Iris pigment epithelial cell (primary cell): ENCODE measurements at regions not wholly inside any gene's neighbourhood (a gene's known extent, or its start where the extent isn't known, plus 50 kb on each side); places are given as distances from the start of the nearest gene placed in this dataset.
"Not testable (repeated sequence)": the region's sequence is repeated elsewhere in the genome, so short reads cannot be mapped to it uniquely, and the experiment has no call there.

Experiments
- DNase-seq: peaks from one replicate; pipeline ENCODE4 v3.0.0-alpha.2; 2011; ENCODE audit warnings: low read depth

- DNase-seq: peak; percentile 39
These were observed 90.5 kb upstream of the SVIL start for GRCh38 chr10:29725133-29725720.

- no peak for DNase-seq
These were observed 89.0 kb upstream of the SVIL start for GRCh38 chr10:29723726-29724125.

- DNase-seq: no peak
These were observed 88.0 kb upstream of the SVIL start for GRCh38 chr10:29722777-29723176.

DNA sequence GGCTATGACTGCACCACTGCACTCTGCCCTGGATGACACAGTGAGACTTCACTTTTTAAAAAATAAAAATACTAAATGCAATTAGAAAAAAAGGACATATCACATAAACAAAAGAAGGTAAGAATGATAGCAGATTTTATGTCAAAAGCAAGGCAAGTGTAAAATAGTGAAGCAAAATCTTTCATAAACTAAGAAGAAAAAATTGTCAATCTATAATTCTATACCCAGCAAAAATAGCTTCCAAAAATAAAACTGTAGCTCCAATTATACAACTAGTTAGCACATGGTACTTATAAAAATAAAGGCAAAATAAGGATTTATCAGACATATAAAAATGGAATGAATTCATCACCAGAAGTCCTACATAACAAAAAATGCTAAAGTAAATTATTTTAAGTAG, 85.4 kb upstream of the SVIL start:
- no peak for DNase-seq

DNA sequence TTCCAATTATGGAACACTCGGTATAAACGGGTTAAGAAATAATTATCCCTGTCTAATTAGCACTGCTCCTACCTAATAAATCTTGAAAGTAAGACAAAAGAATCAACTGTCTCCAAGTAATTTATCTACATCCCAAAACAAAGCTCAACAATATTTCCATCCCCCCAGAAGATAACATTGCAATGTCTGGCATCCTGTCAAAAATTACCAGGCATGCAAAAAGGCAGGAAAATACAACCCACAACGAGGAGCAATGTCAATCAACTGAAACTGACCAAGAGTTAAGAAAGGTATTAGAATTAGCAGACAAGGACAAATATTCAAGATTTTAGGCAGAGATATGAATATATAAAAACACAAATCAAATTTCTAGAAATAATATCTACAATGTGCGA, 84.5 kb upstream of the SVIL start:
- DNase-seq: no peak

DNA sequence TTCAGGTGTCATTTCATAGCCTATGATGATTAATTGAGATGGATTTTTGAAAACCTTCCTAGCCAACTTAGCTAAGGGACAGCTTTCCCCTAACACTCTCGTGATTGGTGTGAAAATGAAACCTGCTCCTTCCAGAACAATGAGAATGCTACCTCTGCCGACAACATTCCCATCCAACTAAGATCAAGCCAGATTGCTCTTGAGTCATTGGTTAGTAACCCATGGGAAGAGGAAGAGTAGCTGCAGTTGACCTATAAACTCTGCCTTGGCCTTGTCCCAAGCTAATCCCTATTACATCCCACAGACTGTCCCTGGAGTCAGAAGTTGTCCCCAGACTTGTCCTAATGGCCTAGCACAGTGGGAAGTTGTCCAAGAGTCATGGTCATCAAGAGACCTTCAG, 80.5 kb upstream of the SVIL start:
- no peak for DNase-seq

DNA sequence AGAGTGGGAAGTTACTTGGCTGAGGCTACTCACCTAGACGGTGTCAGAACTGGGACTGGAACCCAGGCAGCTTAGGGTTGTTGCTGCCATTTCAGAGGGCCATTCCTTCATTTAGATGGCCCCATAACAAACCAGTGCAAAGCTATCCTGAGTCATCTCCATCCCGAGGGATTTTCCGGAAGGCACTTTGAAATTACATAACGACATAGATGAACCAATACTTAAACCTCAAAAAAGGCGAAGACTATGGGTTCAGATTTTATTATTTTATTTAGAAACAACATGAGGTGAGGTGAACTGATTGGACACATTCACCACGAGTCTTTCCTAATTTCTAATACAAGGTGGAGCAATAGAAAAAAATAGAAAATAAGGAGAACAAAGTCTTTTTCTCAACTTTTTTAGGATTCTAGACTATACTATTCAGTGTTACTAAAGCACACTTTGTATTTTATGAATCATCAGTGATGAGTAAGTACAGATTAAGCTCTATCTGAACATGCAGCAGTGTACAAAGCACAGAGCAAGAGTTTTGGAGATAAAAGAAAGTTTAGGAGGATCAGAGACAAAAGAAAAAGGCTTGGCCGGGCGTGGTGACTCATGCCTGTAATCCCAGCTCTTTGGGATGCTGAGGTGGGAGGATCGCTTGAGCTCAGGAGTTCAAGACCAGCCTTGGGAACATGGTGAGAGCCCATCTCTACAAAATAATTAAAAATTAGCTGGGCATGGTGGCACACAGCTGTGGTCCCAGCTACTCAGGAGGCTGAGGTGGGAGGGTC, 79.5 kb upstream of the SVIL start:
- DNase-seq: peak; percentile 90

DNA sequence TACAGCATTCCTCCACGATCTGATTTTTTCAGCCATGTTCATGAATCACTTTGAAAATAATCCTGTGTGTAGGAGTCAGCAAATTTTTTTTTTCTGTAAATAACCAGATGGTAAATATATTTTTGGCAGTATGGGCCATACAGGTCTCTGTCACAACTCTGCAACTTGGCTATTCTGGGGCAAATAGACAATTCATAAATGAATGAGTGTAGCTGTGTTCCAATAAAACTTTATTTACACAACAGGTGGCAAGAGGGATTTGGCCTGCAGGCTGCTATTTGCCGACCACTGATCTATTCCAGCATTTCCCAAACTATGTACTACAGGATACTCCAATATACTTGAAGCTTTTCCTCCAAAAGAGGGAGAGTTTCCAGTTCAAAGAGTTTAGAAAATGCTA, 78.7 kb upstream of the SVIL start:
- DNase-seq: no peak

GRCh38 chr10:29712108-29712507, 77.3 kb upstream of the SVIL start:
- peak; percentile 64 for DNase-seq

DNA sequence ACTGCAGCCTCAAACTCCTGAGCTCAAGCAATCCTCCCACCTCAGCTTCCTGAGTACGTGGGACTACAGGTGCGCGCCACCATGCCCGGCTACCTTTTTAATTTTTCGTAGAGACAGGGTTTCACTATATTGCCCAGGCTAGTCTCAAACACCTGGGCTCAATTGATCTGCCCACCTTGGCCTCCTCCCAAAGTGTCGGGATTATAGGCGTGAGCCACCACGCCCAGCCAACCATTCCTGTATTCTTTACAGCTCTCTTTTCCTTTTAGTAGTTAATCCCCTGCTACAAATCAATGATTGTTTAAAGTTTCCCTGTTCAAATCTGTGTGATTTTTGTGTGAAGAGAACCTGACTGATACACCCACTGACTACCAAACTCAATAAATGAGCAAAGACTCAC, 75.4 kb upstream of the SVIL start:
- no peak for DNase-seq

DNA sequence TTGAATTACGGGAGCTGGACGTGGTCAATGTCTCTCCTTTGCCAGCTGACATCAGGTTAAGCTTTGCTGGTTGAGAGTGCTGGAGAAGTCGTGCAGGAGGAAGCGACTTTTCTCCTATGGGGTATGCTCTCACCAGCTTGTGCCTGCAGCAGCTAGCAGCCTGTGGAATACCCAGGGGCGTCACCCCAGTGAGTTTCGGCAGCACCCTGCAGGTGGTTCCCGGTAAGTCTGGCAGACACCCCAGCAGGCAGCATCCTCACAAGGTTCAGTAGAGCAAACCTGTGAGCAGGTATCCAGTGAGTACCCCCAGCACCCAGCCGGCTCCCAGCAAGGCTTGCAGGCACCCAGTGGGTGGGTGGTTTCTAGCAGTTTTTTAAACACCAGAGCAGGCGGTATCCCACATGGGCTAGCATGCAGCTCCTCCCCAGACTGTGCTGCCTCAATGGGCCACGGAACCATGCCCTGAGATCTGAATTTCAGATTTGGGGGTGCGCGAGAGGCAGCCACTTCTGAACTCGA, 74.8 kb upstream of the SVIL start:
- no peak for DNase-seq

- DNase-seq: no peak
These were observed 68.5 kb upstream of the SVIL start for GRCh38 chr10:29703271-29703670.

- DNase-seq: peak; percentile 29
These were observed 67.7 kb upstream of the SVIL start for GRCh38 chr10:29702273-29703164.

- DNase-seq: no peak
These were observed 66.5 kb upstream of the SVIL start for GRCh38 chr10:29701306-29701705.

- no peak for DNase-seq
These were observed 64.8 kb upstream of the SVIL start for GRCh38 chr10:29699621-29700020.

- no peak for DNase-seq
These were observed 64.2 kb upstream of the SVIL start for GRCh38 chr10:29698773-29699490.

DNA sequence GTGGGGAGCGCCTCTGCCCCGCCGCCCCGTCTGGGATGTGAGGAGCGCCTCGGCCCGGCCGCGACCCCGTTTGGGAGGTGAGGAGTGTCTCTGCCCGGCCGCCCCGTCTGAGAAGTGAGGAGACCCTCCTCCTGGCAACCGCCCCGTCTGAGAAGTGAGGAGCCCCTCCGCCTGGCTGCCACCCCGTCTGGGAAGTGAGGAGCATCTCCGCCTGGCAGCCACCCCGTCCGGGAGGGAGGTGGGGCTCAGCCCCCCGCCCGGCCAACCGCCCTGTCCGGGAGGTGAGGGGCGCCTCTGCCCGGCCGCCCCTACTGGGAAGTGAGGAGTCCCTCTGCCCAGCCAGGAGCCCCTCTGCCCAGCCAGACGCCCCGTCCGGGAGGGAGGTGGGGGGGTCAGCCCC, 61.8 kb upstream of the SVIL start:
- not testable (repeated sequence) for DNase-seq

DNA sequence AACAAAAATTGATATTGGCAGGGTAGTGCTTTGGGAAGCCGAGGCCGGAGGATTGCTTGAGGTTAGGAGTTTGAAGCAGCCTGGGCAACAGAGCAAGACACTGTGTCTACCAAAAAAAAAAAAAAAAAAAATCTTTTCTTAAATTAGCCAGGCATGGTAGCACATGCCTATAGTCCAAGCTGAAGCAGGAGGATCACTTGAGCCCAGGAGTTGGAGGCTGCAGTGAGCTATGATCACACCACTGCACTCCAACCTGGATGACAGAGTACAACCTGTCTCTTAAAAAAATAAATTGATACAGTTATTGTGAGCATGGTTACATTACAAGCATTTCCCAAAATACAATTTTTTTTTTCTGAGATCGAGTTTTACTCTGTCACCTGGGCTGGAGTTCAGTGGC, 59.4 kb upstream of the SVIL start:
- DNase-seq: no peak

DNA sequence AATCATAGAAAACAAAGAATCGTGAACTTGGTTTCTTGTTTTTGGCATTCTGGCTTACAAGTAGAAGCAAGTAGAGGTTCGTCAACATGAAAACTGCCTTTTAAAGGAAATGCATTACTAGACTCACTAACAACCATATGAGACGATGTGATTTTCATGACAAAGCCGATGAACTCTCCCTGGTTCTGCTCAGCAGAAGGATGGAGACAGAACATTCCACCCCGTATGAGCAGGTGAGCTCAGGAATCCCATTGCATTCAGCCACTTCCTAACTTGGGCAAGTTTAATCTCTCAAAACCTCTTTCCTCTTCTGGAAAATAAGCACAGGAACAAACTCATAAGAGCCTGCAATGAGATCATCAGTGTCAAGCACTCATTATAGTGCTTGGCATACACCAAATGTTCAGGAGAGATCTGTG, 57.4 kb upstream of the SVIL start:
- peak; percentile 18 for DNase-seq

GRCh38 chr10:29691564-29692072, 56.8 kb upstream of the SVIL start:
- peak; percentile 63 for DNase-seq

DNA sequence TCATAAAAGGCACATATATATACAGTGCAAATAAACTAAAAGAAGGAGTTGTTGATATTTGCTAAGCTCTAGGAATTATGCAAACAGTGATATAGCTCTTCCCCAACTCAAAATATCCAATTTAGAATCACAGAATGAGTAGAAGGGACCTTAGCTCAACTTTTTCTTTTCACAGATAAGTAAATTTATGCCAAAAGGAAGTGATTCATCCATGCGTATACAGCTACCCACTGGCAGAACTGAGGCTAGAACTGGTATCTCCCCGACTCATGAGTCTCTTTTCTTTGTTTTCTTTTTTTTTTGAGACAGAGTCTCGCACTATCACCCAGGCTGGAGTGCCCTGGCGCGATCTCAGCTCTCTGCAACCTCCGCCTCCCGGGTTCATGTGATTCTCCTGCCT, 54.2 kb upstream of the SVIL start:
- DNase-seq: peak; percentile 77

DNA sequence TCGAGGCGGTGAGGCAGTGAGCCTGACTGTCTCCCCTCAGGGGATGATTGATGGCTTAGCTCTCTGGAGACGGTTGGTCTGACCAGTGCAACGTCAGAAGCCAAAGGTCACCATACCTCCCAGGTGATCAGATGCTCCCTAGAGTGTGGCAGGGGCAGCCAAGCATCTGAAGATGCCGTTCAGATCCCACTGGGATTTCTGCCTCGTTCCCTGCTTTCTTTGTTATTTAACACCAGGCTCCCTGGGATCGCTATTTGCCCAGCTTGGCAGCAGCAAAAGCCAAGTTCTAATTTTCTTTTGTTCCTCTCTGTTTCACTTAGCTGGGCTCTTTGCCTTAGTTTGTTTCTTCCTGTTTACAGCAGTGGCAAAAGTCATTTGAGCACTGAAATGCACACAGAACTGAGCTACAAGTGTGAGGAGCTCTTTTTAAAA, 53.5 kb upstream of the SVIL start:
- DNase-seq: no peak
